NB4 (cell line): ENCODE measurements at regions not wholly inside any gene's neighbourhood (a gene's known extent, or its start where the extent isn't known, plus 50 kb on each side); places are given as distances from the start of the nearest gene placed in this dataset.

ENCODE experiments used
- DNase-seq: peaks from one replicate; pipeline ENCODE4 v3.0.0; 2010; ENCODE audit warnings: low read depth
- H3K4me3 ChIP-seq: one replicate; pipeline ENCODE4 v1.5.1; 2011; ENCODE audit warnings: mild to moderate bottlenecking, low read depth, low read length, moderate library complexity
- CTCF ChIP-seq: IDR thresholded peaks from one replicate; pipeline ENCODE4 v1.5.1; 2012; ENCODE audit warnings: low read depth, low read length
- MAX ChIP-seq: IDR thresholded peaks from 2 replicates; pipeline ENCODE4 v1.6.1; 2011; ENCODE audit warnings: low read depth, low read length
- MYC ChIP-seq: IDR thresholded peaks from 2 replicates; pipeline ENCODE4 v1.6.1; 2011; ENCODE audit warnings: low read depth, low read length
- POLR2A ChIP-seq: IDR thresholded peaks from 2 replicates; pipeline ENCODE4 v1.6.1; 2011; ENCODE audit warnings: mild to moderate bottlenecking; ENCODE audit not compliant: insufficient read length; ENCODE audit errors: extremely low read depth

DNA sequence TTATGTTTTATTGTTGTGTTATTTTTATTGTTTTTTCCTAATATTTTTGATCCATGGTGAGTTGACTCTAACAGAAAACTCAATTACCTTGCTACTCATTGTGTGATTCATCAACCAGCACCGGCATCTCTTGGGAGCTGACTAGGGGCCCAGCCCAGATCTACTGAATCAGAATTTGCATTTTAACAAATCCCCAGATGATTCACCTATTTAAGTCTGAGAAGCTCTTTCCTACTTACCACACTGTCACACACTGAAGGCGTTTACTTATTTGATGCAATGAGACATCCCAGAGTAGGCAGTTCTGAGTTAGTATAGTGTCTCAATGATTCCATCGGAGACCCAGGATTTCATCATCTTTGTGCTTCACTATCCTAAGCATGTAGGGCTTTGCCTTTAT, 416.6 kb downstream of the RWDD3 start:
- H3K4me3 ChIP-seq: no peak overlapping the region
- peak; percentile 1 for DNase-seq
- TF ChIP-seq POLR2A (no peak), CTCF (no peak), MAX (no peak), MYC (no peak)

- TF ChIP-seq POLR2A: no peak
- TF ChIP-seq MYC: no peak
- no peak for TF ChIP-seq CTCF
- TF ChIP-seq MAX: no peak
- no peak overlapping the region for H3K4me3 ChIP-seq
- no peak for DNase-seq
Measured at GRCh38 chr1:95652423-95652965, 418.5 kb downstream of the RWDD3 start.

- no peak for DNase-seq
- no peak overlapping the region for H3K4me3 ChIP-seq
- TF ChIP-seq CTCF (no peak), POLR2A (no peak), MYC (no peak), MAX (no peak)
Measured at GRCh38 chr1:95653618-95654017, 419.6 kb downstream of the RWDD3 start.

GRCh38 chr1:95655321-95656020, 421.5 kb downstream of the RWDD3 start:
- no peak for DNase-seq
- H3K4me3 ChIP-seq: no peak overlapping the region
- no peak for TF ChIP-seq MYC
- TF ChIP-seq CTCF: no peak
- no peak for TF ChIP-seq MAX
- no peak for TF ChIP-seq POLR2A

DNA sequence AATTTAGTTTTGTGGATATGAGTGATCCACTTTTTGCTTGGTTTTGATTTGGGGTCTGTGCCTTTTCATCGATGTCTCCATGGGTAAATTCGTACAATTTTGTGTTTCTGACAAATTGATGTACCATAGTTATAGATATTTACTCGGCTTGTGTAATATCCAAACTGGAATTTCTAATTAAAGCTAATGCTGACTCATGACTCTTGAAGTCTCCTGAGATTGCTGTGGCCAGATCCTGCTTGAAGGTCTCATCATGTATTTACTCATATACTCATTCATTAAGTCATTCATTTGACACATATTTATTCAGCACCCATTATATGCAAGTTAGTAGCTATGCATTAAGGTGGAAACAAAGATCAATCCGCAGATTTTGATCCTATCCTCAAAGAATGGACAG, 423.2 kb downstream of the RWDD3 start:
- DNase-seq: no peak
- TF ChIP-seq MYC (no peak), MAX (no peak), CTCF (no peak)
- H3K4me3 ChIP-seq: no peak overlapping the region
